Keratinocyte (primary cell): ENCODE measurements at regions not wholly inside any gene's neighbourhood (a gene's known extent, or its start where the extent isn't known, plus 50 kb on each side); places are given as distances from the start of the nearest gene placed in this dataset.

Experiments
- EZH2 ChIP-seq: IDR thresholded peaks from one replicate; pipeline ENCODE4 v1.6.1; 2012; ENCODE audit warnings: inconsistent platforms, mild to moderate bottlenecking, low read length, moderate library complexity
- TF ChIP-seq, protein P1 (sequence below), 3 experiments: IDR thresholded peaks in 1 of 3; conservative IDR thresholded peaks in 1 of 3; optimal IDR thresholded peaks in 1 of 3; 2 replicates in 2 of 3; 3 replicates in 1 of 3; pipeline versions ENCODE3 to v1.5.1; 2011; ENCODE audit warnings: low read length in 3 of 3, mild to moderate bottlenecking in 3 of 3, moderate library complexity in 2 of 3, control low read depth in 1 of 3, inconsistent platforms in 1 of 3; ENCODE audit not compliant: insufficient read depth in 2 of 3; ENCODE audit errors: extremely low read depth in 1 of 3

DNA sequence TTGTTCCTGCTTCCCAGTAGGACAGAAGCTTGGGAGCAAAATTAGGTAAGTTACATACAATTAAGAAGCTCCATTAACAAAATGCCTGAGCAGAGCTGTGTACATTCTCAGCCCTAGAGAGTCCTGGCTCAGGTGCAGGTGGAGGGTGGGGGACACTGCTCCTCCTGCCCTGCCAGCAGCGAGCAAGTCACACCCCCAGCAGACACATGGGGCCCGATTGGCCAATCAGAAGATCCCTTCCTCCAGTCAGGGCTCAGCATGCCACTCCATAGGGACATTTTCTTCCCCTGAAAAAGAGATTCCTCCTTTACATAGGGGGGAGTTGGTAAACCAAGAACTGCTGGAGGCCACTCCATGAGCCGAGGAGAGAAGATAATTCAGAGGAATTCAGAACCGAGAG lies 62.1 kb downstream of the PLXNA1 start:
- TF ChIP-seq, protein P1, sequence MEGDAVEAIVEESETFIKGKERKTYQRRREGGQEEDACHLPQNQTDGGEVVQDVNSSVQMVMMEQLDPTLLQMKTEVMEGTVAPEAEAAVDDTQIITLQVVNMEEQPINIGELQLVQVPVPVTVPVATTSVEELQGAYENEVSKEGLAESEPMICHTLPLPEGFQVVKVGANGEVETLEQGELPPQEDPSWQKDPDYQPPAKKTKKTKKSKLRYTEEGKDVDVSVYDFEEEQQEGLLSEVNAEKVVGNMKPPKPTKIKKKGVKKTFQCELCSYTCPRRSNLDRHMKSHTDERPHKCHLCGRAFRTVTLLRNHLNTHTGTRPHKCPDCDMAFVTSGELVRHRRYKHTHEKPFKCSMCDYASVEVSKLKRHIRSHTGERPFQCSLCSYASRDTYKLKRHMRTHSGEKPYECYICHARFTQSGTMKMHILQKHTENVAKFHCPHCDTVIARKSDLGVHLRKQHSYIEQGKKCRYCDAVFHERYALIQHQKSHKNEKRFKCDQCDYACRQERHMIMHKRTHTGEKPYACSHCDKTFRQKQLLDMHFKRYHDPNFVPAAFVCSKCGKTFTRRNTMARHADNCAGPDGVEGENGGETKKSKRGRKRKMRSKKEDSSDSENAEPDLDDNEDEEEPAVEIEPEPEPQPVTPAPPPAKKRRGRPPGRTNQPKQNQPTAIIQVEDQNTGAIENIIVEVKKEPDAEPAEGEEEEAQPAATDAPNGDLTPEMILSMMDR (optimal IDR thresholded peaks at IDR 0.05 in 1 of 3, IDR thresholded peaks at IDR 0.05 in 1 of 3, conservative IDR thresholded peaks at IDR 0.05 in 1 of 3; ENCODE audit: extremely low read depth in 1 of 3, insufficient read depth in 2 of 3, low read length in 3 of 3) = no peak
- no peak for TF ChIP-seq EZH2
